NCI-H510A (cell line): ENCODE measurements at regions not wholly inside any gene's neighbourhood (a gene's known extent, or its start where the extent isn't known, plus 50 kb on each side); places are given as distances from the start of the nearest gene placed in this dataset.
"Not testable (repeated sequence)": the region's sequence is repeated elsewhere in the genome, so short reads cannot be mapped to it uniquely, and the experiment has no call there.

Source experiments
- DNase-seq: peaks from one replicate; lab custom pipeline; 2025; lab: John Stamatoyannopoulos, UW

GRCh38 chr14:62521309-62521708 is 523.9 kb downstream of the KCNH5 start:
- not testable (repeated sequence) for DNase-seq

GRCh38 chr14:62528296-62528695 is 517.0 kb downstream of the KCNH5 start:
- DNase-seq: no peak

- no peak for DNase-seq
These were observed 513.1 kb downstream of the KCNH5 start for GRCh38 chr14:62532181-62532580.

- no peak for DNase-seq
These were observed 498.3 kb downstream of the KCNH5 start for GRCh38 chr14:62546862-62547474.

GRCh38 chr14:62557416-62557815 is 487.8 kb downstream of the KCNH5 start:
- DNase-seq: no peak

GRCh38 chr14:62558451-62558850 is 486.8 kb downstream of the KCNH5 start:
- DNase-seq: no peak

GRCh38 chr14:62585247-62585646 is 460.0 kb downstream of the KCNH5 start:
- no peak for DNase-seq

- no peak for DNase-seq
These were observed 452.4 kb downstream of the KCNH5 start for GRCh38 chr14:62592877-62593276.

GRCh38 chr14:62597143-62597542 is 448.1 kb downstream of the KCNH5 start:
- no peak for DNase-seq

GRCh38 chr14:62599616-62600385 is 445.5 kb downstream of the KCNH5 start:
- no peak for DNase-seq

GRCh38 chr14:62602712-62603111 is 442.5 kb downstream of the KCNH5 start:
- DNase-seq: no peak

GRCh38 chr14:62604524-62604923 is 440.7 kb downstream of the KCNH5 start:
- no peak for DNase-seq

GRCh38 chr14:62614122-62614521 is 431.1 kb downstream of the KCNH5 start:
- no peak for DNase-seq

- DNase-seq: no peak
These were observed 428.6 kb downstream of the KCNH5 start for GRCh38 chr14:62616668-62617067.

- no peak for DNase-seq
These were observed 418.8 kb downstream of the KCNH5 start for GRCh38 chr14:62626416-62626815.

GRCh38 chr14:62629176-62629725 is 416.0 kb downstream of the KCNH5 start:
- no peak for DNase-seq

- DNase-seq: no peak
These were observed 414.1 kb downstream of the KCNH5 start for GRCh38 chr14:62631176-62631575.

- DNase-seq: no peak
These were observed 412.5 kb downstream of the KCNH5 start for GRCh38 chr14:62632771-62633170.

GRCh38 chr14:62645649-62646048 is 399.6 kb downstream of the KCNH5 start:
- DNase-seq: no peak
